Heart right ventricle (tissue), 16 donors: ENCODE measurements at regions not wholly inside any gene's neighbourhood (a gene's known extent, or its start where the extent isn't known, plus 50 kb on each side); places are given as distances from the start of the nearest gene placed in this dataset.

ENCODE experiments used
- ATAC-seq, 8 donors: fragments of 200-7000 bp; cut with Tn5 transposase; one replicate each; pipeline ENCODE4 v1.9.1; 2020; ENCODE audit warnings: mild to moderate bottlenecking in 8 of 8, moderate library complexity in 8 of 8, moderate number of reproducible peaks in 1 of 8
- DNase-seq, 2 donors: peaks; one replicate each; pipeline ENCODE4 v3.0.0-alpha.2; 2020
- H3K27ac ChIP-seq, 10 donors: fragments of 200-600 bp; sonication (generic) in 2 of 10; one replicate each; pipeline versions ENCODE4 v1.5.0 to v1.8.0; 2020 to 2022; ENCODE audit warnings: mild to moderate bottlenecking in 3 of 10
- H3K27me3 ChIP-seq, 7 donors: fragments of 200-600 bp; one replicate each; pipeline ENCODE4 v1.8.0; 2021 to 2022; ENCODE audit warnings: mild to moderate bottlenecking in 2 of 7
- H3K36me3 ChIP-seq, 9 donors: fragments of 200-600 bp; sonication (generic) in 1 of 9; one replicate each; pipeline versions ENCODE4 v1.5.0 to v1.8.0; 2020 to 2022; ENCODE audit warnings: mild to moderate bottlenecking in 2 of 9
- H3K4me1 ChIP-seq, 9 donors: fragments of 200-600 bp; sonication (generic) in 1 of 9; one replicate each; pipeline versions ENCODE4 v1.5.0 to v1.8.0; 2020 to 2022; ENCODE audit warnings: mild to moderate bottlenecking in 4 of 9
- H3K4me3 ChIP-seq, 10 donors: fragments of 200-600 bp; sonication (generic) in 2 of 10; one replicate each; pipeline versions ENCODE4 v1.5.0 to v1.8.0; 2020 to 2022; ENCODE audit warnings: mild to moderate bottlenecking in 7 of 10, moderate library complexity in 2 of 10
- H3K9me3 ChIP-seq, 11 donors: fragments of 200-600 bp in 10 of 11; sonication (generic) in 2 of 11; one replicate each; pipeline versions ENCODE4 v1.5.0 to v1.8.0; 2013 to 2022; ENCODE audit warnings: mild to moderate bottlenecking in 2 of 11, control low read depth in 1 of 11, moderate library complexity in 1 of 11
- CTCF ChIP-seq, 9 donors: fragments of 200-600 bp; sonication (generic) in 2 of 9; IDR thresholded peaks; one replicate each; pipeline versions ENCODE4 v1.5.0 to v1.8.0; 2021 to 2022; ENCODE audit warnings: antibody characterized with exemption in 9 of 9, mild to moderate bottlenecking in 5 of 9, moderate library complexity in 1 of 9
- WGBS, 2 donors: extraction: QIAGEN DNeasy Blood & Tissue Kit; methylation state at CpG; one replicate each; pipeline ENCODE4 v1.1.7; 2013; ENCODE audit warnings: inconsistent platforms in 1 of 2; 5-methylcytosine and 5-hydroxymethylcytosine counted together
- intact Hi-C, 10 donors: fragments of 100-400 bp; cut with DNase I; formaldehyde crosslinking; loops; one replicate each; pipeline versions ENCODE4 v1.11.1 to v1.14.2; 2022
- donor health status: Arrhythmogenic right ventricular cardiomyopathy.
- donor health status: ischemic (EF 13 %, LVEDD 7.1; RV severe dilation, severe dysfunction).
- donor health status: healthy with polysubstance abuse.
- donor health status: DM: no; HTN: yes; CAD: no.
- donor health status: DM: no; HTN: no; CAD: no.
- donor health status: ischemic (EF 25% LVEDD 6.9; RV normal size, moderate dysfunction).
- donor health status: ischemic (EF 25% LVEDD 5.7; RV mildly dilated, moderate dysfunction).
- donor health status: healthy.
- donor health status: DM: yes; HTN: yes; CAD: no.
- donor health status: Ischemic cardiomyopathy.
- donor health status: ischemic (EF 35%, LVEDD 5.7; RV mildly dilated, moderate dysfunction).
- donor health status: nonischemic (EF 11% LVEDD 7.7; RV severe dilation, severe dysfunction).
- donor health status: DM: yes; HTN: yes; CAD: no.
- donor health status: PGD.
- donor health status: ischemic (EF 29% LVEDD 5.4; RV normal size, mild dysfunction).
- donor health status: nonischemic (EF 23%, LVEDD 6.1; RV moderate dilation, normal function).

- Histone ChIP-seq H3K9me3 (peaks cover 0 to 4% (median 0%) of the 10 kb centered on the region in 11 donors), H3K36me3 (no peaks in the 10 kb centered on the region), H3K4me3 (no peak overlapping the region), H3K27ac (no peak overlapping the region), H3K27me3 (peaks cover 0 to 79% (median 68%) of the 10 kb centered on the region in 7 donors), H3K4me1 (no peaks in the 10 kb centered on the region)
- no peak for ATAC-seq
- WGBS, 2 donors: 59 to 63% methylated on average over 3 of the region's 3 CpGs
- intact Hi-C loops: no loop called here
- no peak for TF ChIP-seq CTCF (IDR thresholded peaks at IDR 0.05)
- no peak for DNase-seq
These were observed 57.2 kb upstream of the CISTR start for GRCh38 chr12:53809005-53809404.

- H3K9me3 ChIP-seq: peaks cover 0 to 4% (median 0%) of the 10 kb centered on the region in 11 donors
- WGBS, 2 donors: 69 to 85% methylated on average over 1 of the region's 1 CpG
- no peak for ATAC-seq
- H3K36me3 ChIP-seq: no peaks in the 10 kb centered on the region
- DNase-seq: no peak
- H3K27ac ChIP-seq: no peak overlapping the region
- H3K27me3 ChIP-seq: peaks cover 0 to 85% (median 72%) of the 10 kb centered on the region in 7 donors
- no peak for TF ChIP-seq CTCF (IDR thresholded peaks at IDR 0.05)
- no peak overlapping the region for H3K4me3 ChIP-seq
- no peaks in the 10 kb centered on the region for H3K4me1 ChIP-seq
- intact Hi-C loops: no loop called here
These were observed 59.2 kb upstream of the CISTR start for GRCh38 chr12:53810950-53811349.

GRCh38 chr12:53811606-53812005 lies 59.8 kb upstream of the CISTR start:
- H3K36me3 ChIP-seq: no peaks in the 10 kb centered on the region
- TF ChIP-seq CTCF (IDR thresholded peaks at IDR 0.05): no peak
- DNase-seq: no peak
- no peak overlapping the region for H3K4me3 ChIP-seq
- WGBS, 2 donors: 47 to 63% methylated on average over 8 of the region's 8 CpGs
- H3K27me3 ChIP-seq: peaks cover 0 to 87% (median 66%) of the 10 kb centered on the region in 7 donors
- peaks cover 0 to 4% (median 0%) of the 10 kb centered on the region in 11 donors for H3K9me3 ChIP-seq
- no peak overlapping the region for H3K27ac ChIP-seq
- no peaks in the 10 kb centered on the region for H3K4me1 ChIP-seq
- intact Hi-C loops: no loop called here
- no peak for ATAC-seq

GRCh38 chr12:53816360-53817020 lies 64.7 kb upstream of the CISTR start:
- no peaks in the 10 kb centered on the region for H3K4me1 ChIP-seq
- no peak overlapping the region for H3K27ac ChIP-seq
- no peak for DNase-seq
- no peaks in the 10 kb centered on the region for H3K36me3 ChIP-seq
- no peak for TF ChIP-seq CTCF (IDR thresholded peaks at IDR 0.05)
- H3K27me3 ChIP-seq: peaks cover 0 to 84% (median 69%) of the 10 kb centered on the region in 7 donors
- intact Hi-C loops: no loop called here
- WGBS, 2 donors: 69% methylated on average over 4 of the region's 4 CpGs
- no peak for ATAC-seq
- peaks cover 0 to under 1% (median 0%) of the 10 kb centered on the region in 11 donors for H3K9me3 ChIP-seq
- no peak overlapping the region for H3K4me3 ChIP-seq
